Activated CD4-positive, alpha-beta T cell treated with anti-CD3 and anti-CD28 coated beads for 4 hours (primary cell): ENCODE measurements at regions not wholly inside any gene's neighbourhood (a gene's known extent, or its start where the extent isn't known, plus 50 kb on each side); places are given as distances from the start of the nearest gene placed in this dataset.

Source experiments
- DNase-seq, 2 donors: peaks; one replicate each; pipeline ENCODE4 v3.0.0-alpha.2; 2020

DNA sequence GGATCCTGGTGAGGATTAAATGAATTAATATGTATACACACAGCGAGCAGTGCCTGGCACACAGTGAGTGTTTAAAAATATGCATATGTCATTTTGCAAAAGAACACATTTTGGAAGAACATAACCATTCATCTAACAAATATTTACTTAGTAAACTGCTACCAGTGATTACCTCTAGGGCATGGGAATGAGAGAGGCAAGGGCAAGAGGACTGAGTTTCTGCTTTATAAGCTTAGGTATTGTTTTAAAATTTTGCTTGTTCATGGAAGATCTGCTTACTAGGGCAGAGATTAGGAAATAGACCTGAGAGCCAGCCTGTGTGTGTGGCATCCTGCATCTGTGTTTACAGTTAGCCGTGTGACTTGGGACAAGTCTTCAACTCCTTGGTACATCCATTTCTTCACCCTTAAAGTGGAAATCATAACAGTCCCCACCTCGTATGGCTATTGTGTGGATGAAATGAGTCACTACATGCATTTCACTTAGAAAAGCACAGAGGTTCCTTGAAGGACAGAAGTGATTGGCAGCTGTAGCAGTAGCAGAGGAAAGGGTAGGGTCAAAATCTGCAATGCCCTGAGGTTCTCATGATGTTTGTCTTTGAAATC lies 198.5 kb upstream of the FMN2 start:
- no peak for DNase-seq

DNA sequence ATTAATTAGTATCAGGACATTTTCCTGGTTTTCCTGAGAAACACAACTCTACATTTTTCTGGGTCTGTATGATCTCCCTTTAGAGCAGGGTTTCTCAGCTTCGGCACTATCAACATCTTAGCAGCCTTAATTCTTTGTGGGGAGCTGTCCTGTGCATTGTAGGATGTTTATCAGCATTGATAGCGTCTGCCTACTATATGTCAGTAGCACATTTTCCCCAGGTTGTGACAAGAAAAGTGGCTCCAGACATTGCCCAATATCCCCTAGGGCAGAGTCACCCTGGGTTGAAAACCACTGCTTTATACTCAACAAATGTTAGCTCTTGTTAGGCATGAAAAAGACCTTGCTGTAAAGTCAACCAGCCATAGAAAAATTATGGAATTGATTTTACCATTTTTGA lies 195.1 kb upstream of the FMN2 start:
- DNase-seq, result no peak

DNA sequence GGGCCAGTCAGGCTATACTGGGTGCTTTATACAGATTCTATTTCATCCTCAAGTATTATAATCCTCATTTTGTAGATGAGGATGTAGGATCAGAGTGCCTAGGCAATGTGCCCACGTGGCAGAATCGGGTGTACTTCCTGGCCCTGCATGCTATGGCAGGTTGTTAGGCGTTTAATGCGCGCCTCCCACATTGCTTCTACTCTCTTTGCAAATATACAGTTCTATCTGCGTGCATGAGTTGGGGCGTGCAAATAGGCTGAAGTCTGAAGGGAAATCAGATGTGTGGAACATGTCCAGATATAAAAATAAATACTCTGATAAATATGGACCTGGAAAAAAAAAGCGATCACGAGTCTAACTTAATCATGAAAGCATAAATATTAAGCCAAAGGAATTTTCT lies 194.7 kb upstream of the FMN2 start:
- DNase-seq, result no peak

DNA sequence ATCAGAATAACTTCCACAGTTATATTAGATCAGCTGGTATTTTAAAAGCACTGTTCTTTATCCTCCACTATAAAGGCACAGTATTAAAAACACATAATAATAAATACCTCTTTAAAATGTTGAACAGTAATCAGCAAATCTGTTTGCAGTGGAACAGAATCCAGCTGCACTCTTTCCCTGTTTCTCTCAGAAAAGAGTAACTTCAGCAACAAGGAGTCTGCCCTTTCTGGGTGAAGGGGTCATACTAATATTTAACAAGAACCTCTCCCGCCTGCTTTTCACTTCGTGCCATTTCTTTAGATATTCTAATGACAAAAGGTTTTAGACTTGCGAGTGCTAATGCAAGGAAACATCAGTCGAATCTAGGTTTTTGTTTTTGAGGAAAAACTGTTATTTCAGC lies 194.2 kb upstream of the FMN2 start:
- DNase-seq, result no peak

DNA sequence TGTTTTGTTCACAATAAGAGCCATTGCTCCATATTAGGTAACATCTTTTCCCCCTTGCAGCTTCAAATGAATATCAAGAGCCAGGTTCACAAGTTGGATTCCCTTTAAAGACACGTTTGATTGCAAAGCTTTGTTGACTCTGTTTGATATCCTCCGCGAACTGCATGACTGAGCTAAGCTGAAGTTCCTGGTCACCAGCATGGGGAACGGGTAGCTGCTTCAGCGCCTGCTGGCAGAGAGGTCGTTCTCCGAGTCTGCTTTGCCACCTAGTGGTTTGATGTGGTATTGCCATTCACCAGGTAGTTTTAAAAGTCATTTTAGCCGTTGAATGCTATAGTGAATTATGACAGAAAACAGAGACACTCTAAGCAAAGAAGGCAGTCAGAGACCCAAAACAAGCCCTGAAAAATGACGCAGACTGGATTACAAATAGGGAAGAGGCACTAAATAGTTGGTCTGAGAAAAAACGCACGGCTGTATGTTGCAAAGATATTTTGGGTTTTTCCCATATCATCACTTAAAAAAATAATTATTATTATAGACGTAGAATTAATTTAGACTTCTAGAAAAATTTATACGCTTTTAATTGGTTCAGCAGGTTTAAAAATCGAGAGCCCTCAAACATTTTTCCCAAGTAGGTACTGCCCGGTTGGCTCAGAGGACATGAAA lies 193.5 kb upstream of the FMN2 start:
- DNase-seq, result peak; percentile 67 to 75

DNA sequence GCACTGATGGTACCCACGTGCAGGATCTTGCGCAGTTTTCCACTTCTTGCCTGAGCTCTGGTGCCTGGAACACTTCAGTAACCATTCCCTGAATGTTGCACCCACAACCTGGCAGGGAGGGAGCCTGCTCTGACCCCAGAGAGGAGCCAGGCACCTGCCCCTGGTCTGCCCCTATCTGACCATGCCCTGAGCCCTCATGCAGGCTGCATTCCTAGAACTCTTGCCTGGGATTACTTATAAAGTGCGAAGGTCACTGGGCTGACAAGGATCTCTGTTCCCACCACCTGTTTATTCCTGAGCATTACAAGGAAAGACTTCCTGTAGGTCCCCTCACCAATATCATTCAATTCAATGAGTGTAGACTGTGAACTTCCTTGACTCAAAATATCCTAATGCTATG lies 191.9 kb upstream of the FMN2 start:
- DNase-seq, result no peak

DNA sequence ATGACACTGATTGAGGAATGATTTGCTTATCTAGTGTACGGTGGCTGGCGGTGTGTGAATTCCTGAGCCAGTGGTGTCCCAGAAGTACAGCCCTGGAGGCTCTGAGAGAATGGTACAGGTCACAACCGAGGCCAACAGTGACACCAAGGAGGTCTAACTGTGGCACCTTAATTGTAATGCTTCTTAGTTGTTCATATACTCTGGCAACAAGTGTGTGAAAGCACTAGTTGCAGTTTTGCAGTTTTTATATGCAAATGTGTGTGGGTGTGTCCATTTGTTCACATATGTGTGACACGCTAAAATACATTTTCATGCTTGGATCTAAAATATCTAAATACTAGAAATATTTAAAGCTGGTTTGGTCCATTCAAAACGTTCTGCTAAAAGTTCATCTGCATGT lies 185.3 kb upstream of the FMN2 start:
- DNase-seq, result no peak

DNA sequence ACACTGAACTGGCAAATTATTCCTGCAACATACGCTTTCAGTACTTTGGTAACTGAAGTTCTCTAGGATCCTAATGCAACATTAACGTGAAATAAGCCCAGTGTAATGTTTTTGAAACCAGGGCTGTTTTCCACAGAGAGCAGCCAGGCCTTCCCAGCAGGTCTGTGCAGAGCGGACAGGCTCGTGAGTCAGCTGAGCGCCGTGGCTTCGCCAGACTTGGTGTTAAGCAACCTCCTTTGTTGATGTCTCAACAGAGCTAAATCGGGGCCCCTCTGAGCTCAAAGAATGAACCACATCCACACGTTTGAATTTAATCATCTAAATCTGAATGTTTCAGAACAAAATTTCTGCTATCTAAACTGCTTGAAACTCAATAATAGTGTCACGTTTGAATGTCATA lies 181.8 kb upstream of the FMN2 start:
- no peak for DNase-seq

DNA sequence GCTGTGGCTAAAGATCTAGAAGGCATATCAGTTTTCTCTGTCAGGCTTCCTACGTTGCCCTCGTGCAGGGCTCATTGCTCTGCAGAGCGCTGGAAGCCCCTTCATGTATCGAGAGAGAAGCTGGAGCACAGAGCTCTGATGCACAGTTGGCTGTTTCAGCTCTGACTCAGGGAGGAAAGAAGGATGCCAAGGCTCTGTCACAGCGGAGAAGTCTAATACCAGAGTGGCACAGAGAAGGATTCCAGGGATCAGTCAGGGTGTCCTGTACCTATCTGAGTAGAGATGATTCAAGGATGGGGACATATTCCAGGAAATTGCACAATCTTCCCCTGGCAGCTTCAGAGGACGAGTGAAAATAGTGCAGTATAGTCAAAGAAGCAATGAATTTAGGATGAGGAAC lies 179.2 kb upstream of the FMN2 start:
- no peak for DNase-seq

DNA sequence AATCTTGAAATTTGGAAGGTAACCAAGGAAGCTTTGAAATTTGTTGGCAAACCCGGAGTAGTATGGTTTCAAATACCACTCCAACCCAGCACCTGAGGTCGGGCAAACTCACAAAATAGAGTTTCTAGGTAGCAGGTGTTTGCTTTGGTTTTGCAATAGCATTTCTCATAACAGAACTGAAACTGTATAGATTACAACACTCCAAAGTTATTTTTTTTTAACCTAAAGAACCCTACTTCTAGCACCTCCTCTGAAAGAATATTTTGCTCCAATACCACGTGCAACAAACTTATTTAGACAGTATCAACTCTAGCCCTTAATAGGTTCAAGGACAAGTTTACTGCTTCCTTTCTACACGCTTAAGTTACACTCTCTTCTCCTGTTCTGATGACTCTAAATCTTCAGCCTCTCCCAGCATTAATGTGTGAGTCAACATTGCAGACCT lies 178.5 kb upstream of the FMN2 start:
- DNase-seq, result no peak

DNA sequence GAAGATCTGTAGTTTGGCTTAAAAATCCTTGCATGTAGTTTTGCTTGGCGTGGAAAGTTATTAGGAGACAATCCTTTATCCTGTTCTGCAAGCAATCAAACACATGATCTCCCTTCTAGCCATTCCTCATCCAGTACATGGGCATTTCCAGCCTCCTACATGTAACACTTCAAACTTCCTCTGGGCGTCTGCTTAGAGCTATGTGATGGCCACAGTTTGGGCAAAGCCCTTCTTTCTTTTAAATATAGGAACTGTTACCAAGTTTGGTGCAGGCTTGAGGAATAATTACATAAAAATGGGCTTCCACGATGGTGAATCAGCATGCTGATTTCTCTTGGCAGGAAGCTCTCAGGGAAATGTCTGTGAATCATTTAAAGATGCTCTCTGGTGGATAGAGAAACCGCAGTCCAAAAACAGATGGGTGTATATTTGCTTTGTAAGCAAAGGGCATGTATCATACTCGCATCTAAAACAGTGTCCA lies 176.9 kb upstream of the FMN2 start:
- DNase-seq, result no peak

DNA sequence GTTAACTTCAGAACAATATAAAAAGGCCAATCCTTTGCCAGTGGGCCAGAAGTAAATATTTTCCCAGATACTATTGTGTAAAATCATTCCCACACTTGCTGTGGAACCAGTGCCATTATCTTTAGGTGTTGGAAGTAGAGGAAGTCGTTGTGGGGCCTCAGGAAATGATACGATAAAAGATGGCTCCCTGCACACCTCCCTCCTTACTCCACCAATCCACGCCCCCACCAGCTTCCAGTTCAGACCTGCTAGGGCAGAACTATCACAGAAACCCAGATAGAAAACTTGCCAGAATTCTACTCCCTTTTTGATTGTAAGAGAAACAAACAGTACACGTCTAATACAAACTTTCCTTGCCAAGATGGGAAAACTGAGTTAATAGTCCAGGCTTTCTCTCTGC lies 173.0 kb upstream of the FMN2 start:
- DNase-seq, result no peak

DNA sequence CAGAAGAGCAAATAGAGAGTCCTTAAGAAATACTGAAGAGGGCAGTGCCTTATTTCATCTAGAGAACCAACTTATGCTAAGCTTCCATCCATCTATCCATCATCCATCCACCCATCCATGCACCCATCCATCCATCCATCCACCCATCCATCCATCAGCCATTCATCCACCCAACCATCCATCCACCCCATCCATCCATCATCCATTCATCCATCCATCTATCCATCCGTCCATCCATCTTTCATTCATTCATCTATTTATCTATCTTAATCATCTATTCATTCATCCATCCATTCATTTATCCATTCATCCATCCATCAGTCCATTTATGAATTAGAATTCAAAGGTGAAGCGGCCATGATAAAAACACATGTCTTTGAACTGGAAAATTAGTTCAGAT lies 171.5 kb upstream of the FMN2 start:
- DNase-seq, result no peak

DNA sequence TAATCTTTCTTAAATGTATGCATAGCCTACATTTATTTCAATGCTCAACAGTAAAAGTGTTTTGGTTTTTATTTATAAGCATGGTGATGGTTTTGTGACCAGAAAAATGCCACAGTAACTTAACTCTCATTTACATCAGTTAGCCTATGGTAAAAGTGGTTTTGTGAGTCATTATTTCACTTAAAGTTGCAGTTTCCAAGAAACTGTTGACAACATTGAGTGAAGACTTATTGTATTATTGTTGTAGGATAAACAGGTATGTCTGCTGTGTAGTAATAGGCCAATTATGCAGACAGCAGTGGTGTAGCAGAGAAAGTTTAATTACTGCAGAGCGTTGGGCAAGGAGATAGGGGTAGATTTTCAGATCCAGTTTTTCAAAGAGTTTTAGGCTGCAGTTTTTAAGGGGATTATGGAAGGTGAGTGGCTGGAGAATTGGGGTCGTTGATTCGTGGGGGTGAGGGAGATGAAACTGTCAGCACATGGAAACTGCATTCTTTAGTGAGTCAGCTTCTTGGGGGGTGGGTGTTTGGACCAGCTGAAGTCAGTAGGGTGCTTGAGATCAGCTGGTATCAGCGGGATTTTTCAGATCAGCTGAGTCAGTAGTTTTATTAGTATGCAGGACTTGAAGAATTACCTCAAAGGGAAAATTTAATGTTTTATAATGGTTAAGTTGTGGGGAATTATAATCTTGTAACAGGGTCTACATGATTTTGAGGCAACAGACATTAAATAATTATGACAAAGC lies 168.7 kb upstream of the FMN2 start:
- DNase-seq, result no peak

DNA sequence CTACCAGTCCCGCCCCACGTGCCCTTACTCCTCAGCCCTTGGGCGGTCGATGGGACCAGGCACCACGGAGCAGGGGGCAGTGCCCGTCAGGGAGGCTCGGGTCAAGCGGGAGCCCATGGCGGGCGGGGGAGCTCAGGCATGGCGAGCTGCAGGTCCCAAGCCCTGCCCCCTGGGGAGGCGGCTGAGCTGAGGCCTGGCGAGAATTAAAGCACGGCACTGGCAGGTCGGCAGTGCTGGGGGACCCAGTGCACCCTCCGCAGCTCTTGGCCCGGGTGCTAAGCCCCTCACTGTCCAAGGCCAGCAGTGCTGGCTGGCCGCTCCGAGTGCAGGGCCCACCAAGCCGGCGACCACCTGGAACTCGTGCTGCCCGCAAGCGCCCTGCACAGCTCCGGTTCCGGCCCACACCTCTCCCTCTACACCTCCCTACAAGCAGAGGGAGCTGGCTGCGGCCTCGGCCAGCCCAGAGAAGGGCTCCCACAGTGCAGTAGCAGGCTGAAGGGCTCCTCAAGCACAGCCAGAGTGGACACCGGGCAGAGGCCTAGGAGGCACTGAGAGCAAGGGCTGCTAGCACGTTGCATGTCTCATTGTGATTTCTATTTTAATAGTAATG lies 166.8 kb upstream of the FMN2 start:
- DNase-seq, result no peak

DNA sequence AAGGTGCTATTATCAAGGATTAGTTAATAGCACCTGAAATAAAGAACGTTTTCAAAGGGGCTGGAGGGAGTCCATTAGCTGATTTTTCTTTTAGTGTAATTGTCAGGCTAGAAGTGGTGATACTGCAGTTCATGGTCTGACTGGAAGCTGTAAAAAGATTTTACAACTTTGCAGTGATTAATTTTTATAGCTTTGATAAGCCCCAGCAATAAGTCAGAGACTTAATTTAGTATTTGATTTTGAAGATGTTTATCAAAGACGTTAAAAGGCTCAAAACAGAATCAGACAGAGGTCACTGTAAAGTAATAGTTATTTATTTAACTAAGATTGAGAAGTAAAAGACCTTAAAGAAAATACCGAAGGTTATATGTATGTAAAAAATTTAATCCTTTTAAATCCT lies 165.5 kb upstream of the FMN2 start:
- DNase-seq, result no peak

DNA sequence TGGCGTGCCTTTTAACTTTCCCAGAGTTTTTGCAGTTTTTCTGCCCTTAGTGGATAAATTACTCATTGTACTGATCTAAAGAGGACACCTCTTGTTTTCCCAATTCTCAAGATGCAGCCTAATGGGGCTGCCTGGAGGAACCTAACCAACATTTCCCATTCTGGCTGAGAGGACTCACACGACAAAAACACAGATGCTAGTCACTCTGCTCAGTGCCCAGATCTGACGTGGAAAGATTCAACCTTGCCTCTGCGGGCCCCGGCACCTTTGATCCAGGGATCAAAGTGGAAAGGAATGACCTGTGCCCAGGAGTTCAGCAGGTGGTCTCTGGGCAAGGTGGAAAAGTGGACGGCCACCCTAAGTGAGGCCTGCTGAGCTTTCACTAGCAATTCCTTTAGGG lies 162.4 kb upstream of the FMN2 start:
- DNase-seq, result no peak

DNA sequence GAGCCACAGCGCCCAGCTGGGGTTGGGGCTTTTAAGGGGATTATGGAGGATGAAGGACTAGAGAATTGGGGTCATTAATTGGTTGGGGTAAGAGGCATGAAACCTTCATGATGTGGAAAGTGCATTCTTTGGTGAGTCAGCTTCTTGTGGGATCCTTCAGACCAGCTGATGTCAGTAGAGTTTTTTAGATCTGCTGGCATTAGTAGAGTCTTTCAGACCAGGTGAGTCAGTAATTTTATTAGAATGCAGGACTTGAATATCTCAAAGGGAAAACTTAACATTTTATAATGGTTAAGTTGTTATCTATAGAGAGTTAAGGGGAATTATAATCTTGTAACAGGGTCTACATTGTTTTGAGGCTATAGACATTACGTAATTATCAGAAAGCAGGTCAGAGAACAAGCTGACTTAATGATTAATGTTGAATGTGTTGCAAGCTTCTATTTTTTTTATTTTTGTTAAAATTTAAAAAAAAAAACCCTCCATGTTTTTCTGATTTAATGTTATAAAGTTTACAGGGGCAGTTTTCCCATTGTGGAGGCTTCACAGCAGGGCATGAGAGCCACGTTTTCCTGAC lies 160.9 kb upstream of the FMN2 start:
- no peak for DNase-seq

DNA sequence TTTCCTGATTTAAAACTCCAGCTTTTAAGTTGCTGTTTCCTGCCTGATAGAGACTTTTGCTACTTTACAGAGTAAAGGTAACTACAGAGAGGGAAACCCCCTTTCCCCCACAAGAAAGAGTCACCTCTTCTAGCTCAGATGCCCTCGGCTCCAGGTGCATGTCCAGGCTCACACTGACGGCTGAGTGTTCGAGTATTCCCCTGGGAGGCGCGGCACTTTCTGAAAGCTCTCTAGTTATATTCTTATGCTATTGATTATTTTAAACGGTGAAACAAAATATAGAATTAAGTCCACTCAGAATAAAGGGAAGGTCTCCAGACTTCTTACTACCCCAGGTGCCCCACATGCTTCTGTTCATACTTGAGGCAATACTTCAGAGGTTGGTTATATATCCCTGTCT lies 160.3 kb upstream of the FMN2 start:
- DNase-seq, result no peak

DNA sequence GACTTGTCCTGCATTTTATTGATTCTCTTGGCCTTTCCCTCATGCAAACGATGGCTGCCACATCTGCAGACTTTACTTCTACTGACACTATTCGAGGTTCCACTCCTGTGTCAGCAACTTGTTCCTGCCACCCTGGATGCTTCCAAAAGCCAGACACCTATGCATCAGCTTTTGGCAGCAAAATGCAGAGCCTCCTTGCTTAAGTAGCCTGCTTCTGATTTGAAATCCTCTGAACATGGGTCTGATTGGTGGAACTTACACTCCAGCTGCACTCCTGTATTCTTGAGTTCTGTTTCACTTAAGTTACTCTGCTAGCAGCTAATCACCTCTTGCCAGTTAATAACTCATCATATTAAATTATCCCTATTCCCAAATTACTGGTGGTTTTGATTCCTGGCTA lies 152.1 kb upstream of the FMN2 start:
- no peak for DNase-seq

DNA sequence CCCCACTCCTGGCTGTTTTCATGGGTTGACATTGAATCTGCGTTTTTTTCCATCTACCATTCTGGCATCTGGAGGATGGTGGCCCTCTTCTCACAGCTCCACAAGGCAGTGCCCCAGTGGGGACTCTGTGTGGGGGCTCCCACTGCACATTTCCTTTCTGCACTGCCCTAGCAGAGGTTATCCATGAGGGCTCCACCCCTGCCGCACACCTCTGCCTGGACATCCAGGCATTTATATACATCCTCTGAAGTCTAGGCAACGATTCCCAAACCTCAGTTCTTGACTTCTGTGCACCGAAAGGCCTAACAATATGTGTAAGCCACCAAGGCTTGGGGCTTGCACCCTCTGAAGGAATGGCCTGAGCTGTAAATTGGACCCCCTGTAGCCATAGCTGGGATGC lies 147.9 kb upstream of the FMN2 start:
- no peak for DNase-seq

DNA sequence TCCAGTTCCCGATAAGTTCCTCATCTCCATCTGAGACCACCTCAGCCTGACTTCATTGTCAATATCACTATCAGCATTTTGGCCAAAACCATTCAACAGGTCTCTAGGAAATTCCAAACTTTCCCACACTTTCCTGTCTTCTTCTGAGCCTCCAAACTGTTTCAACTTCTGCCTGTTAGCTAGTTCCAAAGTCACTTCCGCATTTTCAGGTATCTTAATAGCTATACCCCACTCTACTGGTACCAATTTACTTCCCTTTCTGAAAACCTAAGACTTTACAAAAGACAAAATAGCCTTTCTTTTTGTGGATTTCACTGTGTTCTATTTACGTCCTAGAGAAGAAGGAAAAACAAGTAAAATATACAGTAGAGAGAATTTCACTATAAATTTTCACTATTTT lies 147.0 kb upstream of the FMN2 start:
- DNase-seq, result no peak

DNA sequence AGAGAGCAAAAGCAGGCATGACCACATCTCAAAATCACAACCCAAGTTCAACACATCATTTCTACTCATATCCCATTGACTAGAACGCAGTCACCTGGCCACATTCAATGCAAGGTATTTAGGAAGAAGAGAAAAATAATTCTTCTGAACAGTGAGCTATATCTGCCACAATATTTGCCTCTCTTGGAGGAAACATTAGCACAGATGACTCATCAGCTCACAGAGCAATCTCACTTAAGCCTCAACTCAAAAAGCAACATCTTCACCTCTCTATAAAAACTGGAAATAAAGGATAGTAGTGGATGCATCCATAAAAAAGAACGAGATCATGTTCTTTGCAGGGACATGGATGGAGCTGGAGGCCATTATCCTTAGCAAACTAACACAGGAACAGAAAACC lies 143.9 kb upstream of the FMN2 start:
- no peak for DNase-seq
